ENCODE measurements at regions not wholly inside any gene's neighbourhood (a gene's known extent, or its start where the extent isn't known, plus 50 kb on each side); places are given as distances from the start of the nearest gene placed in this dataset.

DNA sequence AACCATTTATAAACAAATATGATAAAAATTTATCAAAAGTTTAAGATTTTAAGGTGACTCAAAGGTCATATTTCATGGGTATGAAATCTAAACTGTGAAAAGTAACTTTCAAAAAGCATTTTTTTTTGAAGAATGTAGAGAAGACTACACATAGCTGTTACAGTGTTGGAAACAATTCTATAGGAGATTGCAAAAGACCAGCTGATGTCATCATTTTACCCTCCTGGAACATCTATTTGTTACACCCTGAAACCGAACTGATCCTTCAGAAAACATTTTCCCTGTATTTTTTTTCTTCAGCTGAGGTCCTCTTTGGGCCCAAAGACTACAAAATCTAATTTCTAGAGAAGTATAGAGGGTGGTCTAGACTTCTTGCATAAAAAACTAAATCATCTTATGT lies 297.5 kb upstream of the FERMT1 start:
- H3K4me3 ChIP-seq (ENCODE audit: low read depth, low read length), result no peak overlapping the region
- TF ChIP-seq, protein P1, sequence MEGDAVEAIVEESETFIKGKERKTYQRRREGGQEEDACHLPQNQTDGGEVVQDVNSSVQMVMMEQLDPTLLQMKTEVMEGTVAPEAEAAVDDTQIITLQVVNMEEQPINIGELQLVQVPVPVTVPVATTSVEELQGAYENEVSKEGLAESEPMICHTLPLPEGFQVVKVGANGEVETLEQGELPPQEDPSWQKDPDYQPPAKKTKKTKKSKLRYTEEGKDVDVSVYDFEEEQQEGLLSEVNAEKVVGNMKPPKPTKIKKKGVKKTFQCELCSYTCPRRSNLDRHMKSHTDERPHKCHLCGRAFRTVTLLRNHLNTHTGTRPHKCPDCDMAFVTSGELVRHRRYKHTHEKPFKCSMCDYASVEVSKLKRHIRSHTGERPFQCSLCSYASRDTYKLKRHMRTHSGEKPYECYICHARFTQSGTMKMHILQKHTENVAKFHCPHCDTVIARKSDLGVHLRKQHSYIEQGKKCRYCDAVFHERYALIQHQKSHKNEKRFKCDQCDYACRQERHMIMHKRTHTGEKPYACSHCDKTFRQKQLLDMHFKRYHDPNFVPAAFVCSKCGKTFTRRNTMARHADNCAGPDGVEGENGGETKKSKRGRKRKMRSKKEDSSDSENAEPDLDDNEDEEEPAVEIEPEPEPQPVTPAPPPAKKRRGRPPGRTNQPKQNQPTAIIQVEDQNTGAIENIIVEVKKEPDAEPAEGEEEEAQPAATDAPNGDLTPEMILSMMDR (IDR thresholded peaks at IDR 0.05; ENCODE audit: insufficient read depth, low read length, missing control alignments), result no peak
- no peak for DNase-seq (ENCODE audit: low read depth, low spot score)
- CTCF ChIA-PET, result no interaction called here
- POLR2A ChIA-PET, result no interaction called here

GRCh38 chr20:6418732-6419131 lies 295.9 kb upstream of the FERMT1 start:
- ChIA-PET POLR2A (no interaction called here), CTCF (no interaction called here)
- DNase-seq (ENCODE audit: low read depth, low spot score), result no peak
- TF ChIP-seq, protein P1 (IDR thresholded peaks at IDR 0.05; ENCODE audit: insufficient read depth, low read length, missing control alignments), result no peak
- no peak overlapping the region for H3K4me3 ChIP-seq (ENCODE audit: low read depth, low read length)

DNA sequence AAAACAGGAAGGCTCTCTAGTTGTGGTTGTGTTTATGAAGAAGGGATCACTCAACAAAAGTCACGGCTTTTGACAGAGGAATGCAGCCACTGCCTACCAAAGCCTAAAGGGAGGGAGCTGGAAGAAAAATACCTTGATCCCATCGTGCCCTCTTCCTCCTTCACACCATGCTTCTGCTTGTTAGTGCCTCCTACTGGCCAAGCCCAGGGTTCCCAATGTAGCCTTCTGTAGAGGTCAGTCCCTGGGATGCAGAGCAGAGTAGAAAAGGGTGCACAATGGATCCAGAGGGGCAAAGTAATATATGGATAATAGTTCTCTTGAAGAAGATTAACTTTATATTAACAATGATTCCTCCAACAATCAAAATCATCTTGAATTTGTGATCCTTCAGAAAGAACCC lies 293.5 kb upstream of the FERMT1 start:
- ChIA-PET CTCF (no interaction called here), POLR2A (no interaction called here)
- H3K4me3 ChIP-seq (ENCODE audit: low read depth, low read length), result no peak overlapping the region
- no peak for DNase-seq (ENCODE audit: low read depth, low spot score)
- TF ChIP-seq, protein P1 (IDR thresholded peaks at IDR 0.05; ENCODE audit: insufficient read depth, low read length, missing control alignments), result no peak

DNA sequence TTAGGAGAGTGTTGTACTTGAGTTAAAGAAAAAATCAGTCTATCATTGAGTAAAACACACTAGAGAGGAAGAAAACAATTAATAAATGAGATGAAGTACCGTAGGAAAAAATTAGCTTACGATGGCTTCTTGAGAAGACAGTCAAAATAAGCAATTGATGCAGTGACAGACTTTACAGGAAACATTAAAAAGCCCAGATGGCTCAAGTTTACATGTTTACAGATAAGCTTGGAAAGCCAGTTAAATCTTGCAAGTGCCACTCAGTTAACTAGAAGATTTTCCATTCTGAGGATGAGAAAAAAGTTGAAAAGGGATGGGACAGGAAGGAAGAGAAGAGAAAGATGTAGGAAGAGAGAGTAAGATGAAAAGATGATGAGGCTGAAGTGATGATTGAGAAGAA lies 288.8 kb upstream of the FERMT1 start:
- no peak for DNase-seq (ENCODE audit: low read depth, low spot score)
- ChIA-PET CTCF (no interaction called here), POLR2A (no interaction called here)
- no peak overlapping the region for H3K4me3 ChIP-seq (ENCODE audit: low read depth, low read length)
- TF ChIP-seq, protein P1 (IDR thresholded peaks at IDR 0.05; ENCODE audit: insufficient read depth, low read length, missing control alignments), result no peak

DNA sequence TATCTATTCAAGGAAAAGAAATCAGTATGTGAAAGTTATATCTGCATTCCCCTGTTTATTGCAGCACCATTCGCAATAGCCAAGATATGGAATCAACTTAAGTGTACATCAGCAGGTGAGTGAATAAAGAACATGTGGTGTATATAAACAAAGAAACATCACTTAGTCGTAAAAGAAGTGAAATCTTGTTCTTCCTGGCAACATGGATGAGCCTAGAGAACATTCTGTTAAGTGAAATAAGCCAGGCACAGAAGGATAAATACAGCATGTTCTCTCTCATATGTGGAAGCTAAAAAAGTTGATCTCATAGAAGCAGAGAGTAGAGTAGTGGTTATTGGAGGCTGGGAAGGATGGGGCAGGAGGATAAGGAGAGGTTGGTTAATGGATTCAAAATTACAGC lies 287.9 kb upstream of the FERMT1 start:
- TF ChIP-seq, protein P1 (IDR thresholded peaks at IDR 0.05; ENCODE audit: insufficient read depth, low read length, missing control alignments), result no peak
- no peak for DNase-seq (ENCODE audit: low read depth, low spot score)
- ChIA-PET POLR2A (no interaction called here), CTCF (no interaction called here)
- H3K4me3 ChIP-seq (ENCODE audit: low read depth, low read length), result no peak overlapping the region

- POLR2A ChIA-PET, result no interaction called here
- DNase-seq (ENCODE audit: low read depth, low spot score), result no peak
- TF ChIP-seq, protein P1 (IDR thresholded peaks at IDR 0.05; ENCODE audit: insufficient read depth, low read length, missing control alignments), result no peak
- CTCF ChIA-PET, result no interaction called here
- no peak overlapping the region for H3K4me3 ChIP-seq (ENCODE audit: low read depth, low read length)
Observed at GRCh38 chr20:6407163-6407562, 284.3 kb upstream of the FERMT1 start.

All from AG04449 (cell line).